HG03066 (cell line): ENCODE measurements at regions not wholly inside any gene's neighbourhood (a gene's known extent, or its start where the extent isn't known, plus 50 kb on each side); places are given as distances from the start of the nearest gene placed in this dataset.
"Not testable (repeated sequence)": the region's sequence is repeated elsewhere in the genome, so short reads cannot be mapped to it uniquely, and the experiment has no call there.

ENCODE experiments used
- ATAC-seq: cut with Tn5 transposase; IDR thresholded peaks from one replicate; pipeline ENCODE4 v1.9.1; 2021; ENCODE audit warnings: low read depth; ENCODE audit not compliant: unreplicated experiment

- ATAC-seq: no peak
Measured at GRCh38 chr6:14573267-14573666, 455.7 kb downstream of the CD83 start.

GRCh38 chr6:14573703-14574290 lies 456.2 kb downstream of the CD83 start:
- ATAC-seq: no peak

GRCh38 chr6:14575961-14576360 lies 458.4 kb downstream of the CD83 start:
- no peak for ATAC-seq

GRCh38 chr6:14578994-14579393 lies 461.4 kb downstream of the CD83 start:
- ATAC-seq: no peak

- ATAC-seq: no peak
Measured at GRCh38 chr6:14582749-14583148, 465.2 kb downstream of the CD83 start.

GRCh38 chr6:14583826-14584225 lies 466.3 kb downstream of the CD83 start:
- no peak for ATAC-seq

- no peak for ATAC-seq
Measured at GRCh38 chr6:14584450-14584849, 466.9 kb downstream of the CD83 start.

- ATAC-seq: no peak
Measured at GRCh38 chr6:14585689-14586088, 468.1 kb downstream of the CD83 start.

GRCh38 chr6:14589175-14589574 lies 471.6 kb downstream of the CD83 start:
- no peak for ATAC-seq

- ATAC-seq: no peak
Measured at GRCh38 chr6:14590586-14590985, 473.0 kb downstream of the CD83 start.

GRCh38 chr6:14591998-14592397 lies 474.4 kb downstream of the CD83 start:
- ATAC-seq: no peak

GRCh38 chr6:14593286-14593685 lies 475.7 kb downstream of the CD83 start:
- no peak for ATAC-seq

- no peak for ATAC-seq
Measured at GRCh38 chr6:14595751-14596150, 478.2 kb downstream of the CD83 start.

- ATAC-seq: no peak
Measured at GRCh38 chr6:14596410-14596809, 478.8 kb downstream of the CD83 start.

GRCh38 chr6:14597090-14597489 lies 479.5 kb downstream of the CD83 start:
- ATAC-seq: no peak

GRCh38 chr6:14598017-14598864 lies 480.7 kb downstream of the CD83 start:
- no peak for ATAC-seq

GRCh38 chr6:14600306-14600705 lies 482.7 kb downstream of the CD83 start:
- ATAC-seq: not testable (repeated sequence)

- no peak for ATAC-seq
Measured at GRCh38 chr6:14601490-14601889, 483.9 kb downstream of the CD83 start.

GRCh38 chr6:14606353-14606752 lies 488.8 kb downstream of the CD83 start:
- no peak for ATAC-seq

- ATAC-seq: no peak
Measured at GRCh38 chr6:14610141-14610540, 492.6 kb downstream of the CD83 start.

- ATAC-seq: no peak
Measured at GRCh38 chr6:14612016-14612980, 494.7 kb downstream of the CD83 start.
